K562 (cell line): ENCODE measurements at regions not wholly inside any gene's neighbourhood (a gene's known extent, or its start where the extent isn't known, plus 50 kb on each side); places are given as distances from the start of the nearest gene placed in this dataset.

Experiments
- AFF4 ChIP-seq: sonication (generic); formaldehyde crosslinking; IDR thresholded peaks from 2 replicates; pipeline ENCODE4 v1.8.0; 2023; ENCODE audit warnings: mild to moderate bottlenecking, missing genetic modification reagents
- CBX3 ChIP-seq, 2 experiments: IDR thresholded peaks; 1 replicate in 1 of 2; 2 replicates in 1 of 2; pipeline ENCODE4 v1.6.1; 2012; ENCODE audit warnings: inconsistent platforms in 2 of 2, low read length in 2 of 2, borderline replicate concordance in 1 of 2, control low read depth in 1 of 2
- CEBPB ChIP-seq: fragments of 450-650 bp; IDR thresholded peaks from 2 replicates; pipeline ENCODE4 v1.6.1; 2016; ENCODE audit warnings: missing genetic modification characterization, missing compliant biosample characterization
- DIDO1 ChIP-seq: fragments of 450-650 bp; IDR thresholded peaks from 2 replicates; pipeline ENCODE4 v1.6.1; 2016; ENCODE audit warnings: low read depth, missing biosample characterization, missing genetic modification characterization
- KLF1 ChIP-seq: fragments of 450-650 bp; IDR thresholded peaks from 2 replicates; pipeline ENCODE4 v1.6.1; 2016; ENCODE audit warnings: missing genetic modification characterization, missing compliant biosample characterization
- MTA3 ChIP-seq: fragments of 450-650 bp; formaldehyde crosslinking; IDR thresholded peaks from 2 replicates; pipeline ENCODE4 v1.6.1; 2017; ENCODE audit warnings: mild to moderate bottlenecking, borderline replicate concordance
- POLR2A ChIP-seq: fragments of 450-650 bp; conservative IDR thresholded peaks from 2 replicates; pipeline ENCODE4 v1.6.1; 2016
- SOX6 ChIP-seq: fragments of 450-650 bp; IDR thresholded peaks from 2 replicates; pipeline ENCODE4 v1.6.1; 2014; ENCODE audit warnings: mild to moderate bottlenecking
- TAF1 ChIP-seq: IDR thresholded peaks from 2 replicates; pipeline ENCODE4 v1.6.1; 2011; ENCODE audit warnings: mild to moderate bottlenecking, low read length, moderate library complexity; ENCODE audit not compliant: insufficient read depth, control insufficient read depth, severe bottlenecking; ENCODE audit errors: extremely low read depth
- ZNF124 ChIP-seq: sonication (generic); formaldehyde crosslinking; IDR thresholded peaks from 2 replicates; pipeline ENCODE4 v1.8.1; 2022; ENCODE audit warnings: missing genetic modification reagents
- ZNF280A ChIP-seq: fragments of 450-650 bp; IDR thresholded peaks from 2 replicates; pipeline ENCODE4 v1.6.1; 2018; ENCODE audit warnings: mild to moderate bottlenecking, low read depth; ENCODE audit not compliant: partially characterized antibody
- TF ChIP-seq, protein P1 (sequence below), 3 experiments: IDR thresholded peaks in 2 of 3; conservative IDR thresholded peaks in 1 of 3; 2 replicates each; pipeline ENCODE4 v1.5.1; 2011 to 2012; ENCODE audit warnings: low read length in 3 of 3, mild to moderate bottlenecking in 3 of 3, control low read depth in 2 of 3, improper control_type of control experiment in 1 of 3, inconsistent platforms in 1 of 3, low read depth in 1 of 3, mixed read lengths in 1 of 3, moderate library complexity in 1 of 3; ENCODE audit not compliant: insufficient read depth in 2 of 3
- TF ChIP-seq, protein P2 (sequence below): sonication (generic); formaldehyde crosslinking; IDR thresholded peaks from 2 replicates; pipeline ENCODE4 v1.4.0; 2020; ENCODE audit warnings: mild to moderate bottlenecking, missing genetic modification reagents

- TF ChIP-seq TAF1 = no peak
- no peak for TF ChIP-seq AFF4 (CRISPR knock-in tag)
- no peak for TF ChIP-seq KLF1
- no peak for TF ChIP-seq ZNF280A
- TF ChIP-seq, protein P1, sequence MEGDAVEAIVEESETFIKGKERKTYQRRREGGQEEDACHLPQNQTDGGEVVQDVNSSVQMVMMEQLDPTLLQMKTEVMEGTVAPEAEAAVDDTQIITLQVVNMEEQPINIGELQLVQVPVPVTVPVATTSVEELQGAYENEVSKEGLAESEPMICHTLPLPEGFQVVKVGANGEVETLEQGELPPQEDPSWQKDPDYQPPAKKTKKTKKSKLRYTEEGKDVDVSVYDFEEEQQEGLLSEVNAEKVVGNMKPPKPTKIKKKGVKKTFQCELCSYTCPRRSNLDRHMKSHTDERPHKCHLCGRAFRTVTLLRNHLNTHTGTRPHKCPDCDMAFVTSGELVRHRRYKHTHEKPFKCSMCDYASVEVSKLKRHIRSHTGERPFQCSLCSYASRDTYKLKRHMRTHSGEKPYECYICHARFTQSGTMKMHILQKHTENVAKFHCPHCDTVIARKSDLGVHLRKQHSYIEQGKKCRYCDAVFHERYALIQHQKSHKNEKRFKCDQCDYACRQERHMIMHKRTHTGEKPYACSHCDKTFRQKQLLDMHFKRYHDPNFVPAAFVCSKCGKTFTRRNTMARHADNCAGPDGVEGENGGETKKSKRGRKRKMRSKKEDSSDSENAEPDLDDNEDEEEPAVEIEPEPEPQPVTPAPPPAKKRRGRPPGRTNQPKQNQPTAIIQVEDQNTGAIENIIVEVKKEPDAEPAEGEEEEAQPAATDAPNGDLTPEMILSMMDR (IDR thresholded peaks at IDR 0.05 in 2 of 3, conservative IDR thresholded peaks at IDR 0.05 in 1 of 3; ENCODE audit: insufficient read depth in 2 of 3, low read depth in 1 of 3, low read length in 3 of 3) = no peak
- no peak for TF ChIP-seq DIDO1 (tag)
- TF ChIP-seq ZNF124 (CRISPR knock-in tag) = no peak
- no peak for TF ChIP-seq CBX3 (IDR thresholded peaks at IDR 0.05; ENCODE audit: borderline replicate concordance in 1 of 2, low read length in 2 of 2)
- no peak for TF ChIP-seq POLR2A
- no peak for TF ChIP-seq MTA3
- no peak for TF ChIP-seq CEBPB (tag)
- TF ChIP-seq, protein P2, sequence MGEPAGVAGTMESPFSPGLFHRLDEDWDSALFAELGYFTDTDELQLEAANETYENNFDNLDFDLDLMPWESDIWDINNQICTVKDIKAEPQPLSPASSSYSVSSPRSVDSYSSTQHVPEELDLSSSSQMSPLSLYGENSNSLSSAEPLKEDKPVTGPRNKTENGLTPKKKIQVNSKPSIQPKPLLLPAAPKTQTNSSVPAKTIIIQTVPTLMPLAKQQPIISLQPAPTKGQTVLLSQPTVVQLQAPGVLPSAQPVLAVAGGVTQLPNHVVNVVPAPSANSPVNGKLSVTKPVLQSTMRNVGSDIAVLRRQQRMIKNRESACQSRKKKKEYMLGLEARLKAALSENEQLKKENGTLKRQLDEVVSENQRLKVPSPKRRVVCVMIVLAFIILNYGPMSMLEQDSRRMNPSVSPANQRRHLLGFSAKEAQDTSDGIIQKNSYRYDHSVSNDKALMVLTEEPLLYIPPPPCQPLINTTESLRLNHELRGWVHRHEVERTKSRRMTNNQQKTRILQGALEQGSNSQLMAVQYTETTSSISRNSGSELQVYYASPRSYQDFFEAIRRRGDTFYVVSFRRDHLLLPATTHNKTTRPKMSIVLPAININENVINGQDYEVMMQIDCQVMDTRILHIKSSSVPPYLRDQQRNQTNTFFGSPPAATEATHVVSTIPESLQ (CRISPR knock-in tag) = no peak
- no peak for TF ChIP-seq SOX6
Observed at GRCh38 chr10:114881417-114881816, 56.6 kb upstream of the TRUB1 start.
